Bone marrow (tissue), 2 donors: ENCODE measurements at regions not wholly inside any gene's neighbourhood (a gene's known extent, or its start where the extent isn't known, plus 50 kb on each side); places are given as distances from the start of the nearest gene placed in this dataset.

Source experiments
- DNase-seq, 2 donors: peaks; one replicate each; lab custom pipeline; 2025; lab: John Stamatoyannopoulos, UW

DNA sequence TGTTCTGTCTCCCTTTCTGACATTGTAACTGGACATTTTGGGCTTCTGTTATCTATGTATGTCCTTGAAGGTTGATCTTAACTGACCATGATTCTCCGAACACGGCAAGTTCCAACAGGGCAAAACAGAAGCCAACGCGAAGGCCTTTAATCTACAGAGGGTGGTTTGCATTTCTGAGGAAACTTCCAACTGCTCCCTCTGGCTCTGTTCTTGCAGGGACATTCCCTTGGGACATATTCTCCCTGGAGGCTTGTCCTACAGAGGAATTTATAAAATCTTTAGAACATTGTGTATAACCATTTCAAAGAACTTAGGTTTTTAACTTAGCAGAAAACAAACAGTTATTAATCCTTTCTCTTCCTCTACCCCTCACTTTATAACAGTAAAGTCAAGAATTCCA lies 189.0 kb upstream of the CDYL start:
- DNase-seq: no peak

DNA sequence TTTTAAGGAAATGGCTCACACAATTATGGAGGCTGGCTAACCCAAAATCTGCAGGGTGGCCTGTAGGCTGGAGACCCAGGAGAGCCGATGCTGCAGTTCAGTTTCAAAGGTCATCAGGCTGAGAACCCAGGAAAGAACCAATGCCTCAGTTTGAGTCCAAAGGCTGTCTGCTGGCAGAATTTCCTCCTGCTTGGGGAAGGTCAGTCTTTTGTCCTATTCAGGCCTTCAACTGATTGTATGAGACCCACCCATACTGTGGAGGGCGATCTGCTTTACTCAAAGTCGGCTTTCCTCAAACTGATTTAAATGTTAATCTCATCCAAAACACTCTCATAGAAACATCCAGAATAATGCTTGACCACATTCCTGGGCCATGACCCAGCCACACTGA lies 189.7 kb upstream of the CDYL start:
- DNase-seq: no peak

DNA sequence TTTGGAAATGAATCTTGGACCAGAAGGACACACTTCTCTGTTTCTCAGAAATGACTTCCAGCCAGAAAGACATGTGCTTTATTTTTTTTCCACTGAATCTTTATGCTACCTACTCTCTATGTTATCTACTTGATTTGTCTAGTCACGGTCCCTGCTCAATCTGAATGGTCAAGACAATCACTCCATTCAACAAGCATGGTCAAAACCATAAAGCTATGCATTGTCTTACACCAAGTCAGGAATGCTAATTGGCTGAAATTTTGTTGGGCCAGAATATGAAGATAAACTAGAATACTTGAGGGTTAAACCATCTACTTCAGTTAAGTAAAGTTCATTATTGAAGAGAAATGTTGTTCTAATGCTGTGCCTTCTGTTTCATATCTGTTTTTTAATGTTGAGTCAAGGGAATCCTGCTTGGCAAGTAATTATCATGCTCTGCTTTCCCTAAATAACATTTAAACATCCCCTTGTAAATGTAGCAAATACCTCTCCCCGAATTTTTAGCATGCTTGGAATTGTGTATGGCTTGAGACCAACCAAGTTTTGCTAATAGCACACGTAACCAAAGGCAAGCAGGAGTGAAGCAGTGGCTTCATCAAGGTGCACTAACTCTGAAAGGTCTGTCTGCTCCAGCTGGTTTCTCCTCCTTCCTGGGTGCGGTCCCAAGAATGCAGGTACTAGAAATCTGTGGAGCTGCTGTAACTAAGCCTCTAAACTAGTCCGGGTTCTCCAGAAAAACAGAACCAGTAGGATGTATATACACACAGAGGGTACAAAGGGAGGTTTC lies 190.3 kb upstream of the CDYL start:
- DNase-seq: no peak

DNA sequence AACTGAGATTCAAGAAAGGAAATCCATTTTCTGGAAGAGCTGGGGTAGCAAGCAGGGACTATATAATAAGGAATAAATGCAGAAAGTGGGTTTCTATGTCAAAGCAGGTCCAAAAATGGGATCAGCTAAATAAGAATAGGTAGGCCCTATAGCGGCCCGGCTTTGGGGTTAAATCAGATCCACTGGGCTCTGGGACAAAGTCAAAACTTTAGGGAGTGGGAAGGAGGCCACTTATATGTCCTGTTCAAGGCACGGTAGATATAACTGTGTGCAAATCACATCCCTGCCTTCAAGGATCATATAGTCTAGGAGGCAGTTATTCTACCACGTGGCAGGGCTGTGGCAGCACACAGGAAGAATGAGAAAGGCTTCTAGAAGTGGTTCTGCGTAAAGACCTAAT lies 191.4 kb upstream of the CDYL start:
- DNase-seq: no peak

DNA sequence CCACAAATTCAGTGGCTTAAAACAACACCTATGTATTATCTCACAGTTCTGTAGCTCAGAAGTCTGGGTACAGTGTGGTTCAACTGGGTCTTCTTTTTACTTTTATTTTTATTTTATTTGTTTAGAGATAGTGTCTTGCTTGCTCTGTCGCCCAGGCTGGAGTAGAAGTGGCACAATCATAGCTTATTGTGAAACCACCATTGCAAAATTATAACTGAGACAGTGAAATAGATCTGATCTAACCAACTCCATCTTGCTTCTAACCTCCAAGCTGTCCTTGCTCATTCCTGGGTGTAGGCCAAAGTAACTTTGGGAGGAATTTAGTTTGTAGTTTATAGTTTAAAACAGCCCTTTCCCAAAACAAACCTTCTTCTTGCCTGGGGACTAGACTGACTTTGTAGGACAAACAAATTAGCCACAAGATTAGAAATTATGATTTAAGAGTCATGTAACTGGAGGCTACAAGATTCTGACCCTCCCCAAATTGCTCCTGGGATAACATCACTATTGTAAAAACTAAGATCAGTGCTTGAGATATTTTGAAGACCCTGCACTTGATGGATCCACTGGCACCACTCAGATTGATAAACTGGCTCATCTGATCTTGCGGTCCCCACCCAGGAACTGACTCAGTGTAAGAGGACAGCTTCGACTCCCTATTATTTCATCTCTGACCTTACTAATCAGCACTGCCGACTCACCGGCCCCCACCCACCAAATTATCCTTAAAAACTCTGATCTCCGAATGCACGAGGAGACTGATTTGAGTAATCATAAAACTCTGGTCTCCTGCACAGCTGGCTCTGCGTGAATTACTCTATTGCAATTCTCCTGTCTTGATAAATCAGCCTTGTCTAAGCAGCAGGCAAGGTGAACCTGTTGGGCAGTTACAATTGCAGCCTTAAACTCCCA lies 193.4 kb upstream of the CDYL start:
- DNase-seq: no peak

DNA sequence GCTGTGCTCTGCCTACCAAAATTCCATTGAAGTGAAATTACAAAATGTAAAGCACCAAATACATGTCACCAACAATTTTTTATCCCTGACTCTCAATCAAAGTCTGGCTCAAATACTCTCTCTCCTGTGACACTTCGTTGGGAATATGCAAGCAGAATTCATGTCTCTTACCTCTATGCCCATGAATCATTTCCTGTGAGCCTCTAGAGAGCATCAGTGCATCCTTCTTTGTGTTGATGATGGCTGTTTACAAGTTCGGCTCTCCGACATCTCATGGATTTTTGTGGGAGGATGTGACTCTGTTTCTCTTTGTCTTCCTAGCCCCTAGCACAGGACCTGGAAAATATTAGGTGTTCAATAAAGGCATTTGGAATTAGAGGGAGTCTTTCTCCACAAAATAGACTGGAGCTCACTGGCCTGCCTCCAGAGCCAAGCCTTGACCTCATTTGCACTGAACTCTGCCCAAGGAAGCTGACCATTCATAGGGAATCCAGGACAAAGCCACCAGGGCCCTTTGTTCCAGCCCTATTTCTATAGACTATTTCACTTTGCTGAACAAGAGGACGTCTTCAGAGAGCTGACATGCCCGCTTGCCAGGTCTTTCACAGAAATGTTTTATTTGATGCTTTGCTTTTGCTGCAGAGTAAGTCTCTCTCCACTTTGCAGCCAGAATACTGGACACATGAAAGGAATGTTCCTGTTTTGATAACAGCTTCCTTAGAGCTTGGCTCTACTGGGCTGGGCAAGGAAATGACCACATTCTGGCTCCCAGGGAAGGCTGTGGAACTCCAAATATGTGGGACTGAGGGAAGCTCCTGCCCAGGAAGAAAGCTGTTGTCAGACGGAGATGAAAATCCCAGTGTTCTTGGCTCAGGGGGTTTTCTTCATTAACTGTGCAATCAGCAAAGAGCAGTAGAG lies 194.5 kb upstream of the CDYL start:
- no peak for DNase-seq

DNA sequence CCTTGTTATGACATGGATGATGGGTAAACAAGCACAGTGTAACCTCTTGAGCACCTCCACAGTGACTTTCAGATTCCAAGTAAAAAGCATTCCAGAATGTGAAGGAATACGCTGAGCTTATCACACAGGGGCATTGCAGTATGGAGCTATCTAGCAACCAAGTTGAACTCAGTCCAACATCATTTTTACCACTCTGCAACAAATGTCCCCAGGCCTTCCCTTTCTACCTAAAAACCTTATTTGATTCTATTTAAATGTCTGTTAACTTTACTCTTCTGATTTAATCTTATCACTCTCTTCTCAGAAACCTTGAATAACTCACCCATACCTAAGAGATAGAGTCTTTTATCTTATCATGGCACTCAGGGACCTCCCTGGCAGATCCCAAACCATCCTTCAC lies 195.8 kb upstream of the CDYL start:
- DNase-seq: no peak

DNA sequence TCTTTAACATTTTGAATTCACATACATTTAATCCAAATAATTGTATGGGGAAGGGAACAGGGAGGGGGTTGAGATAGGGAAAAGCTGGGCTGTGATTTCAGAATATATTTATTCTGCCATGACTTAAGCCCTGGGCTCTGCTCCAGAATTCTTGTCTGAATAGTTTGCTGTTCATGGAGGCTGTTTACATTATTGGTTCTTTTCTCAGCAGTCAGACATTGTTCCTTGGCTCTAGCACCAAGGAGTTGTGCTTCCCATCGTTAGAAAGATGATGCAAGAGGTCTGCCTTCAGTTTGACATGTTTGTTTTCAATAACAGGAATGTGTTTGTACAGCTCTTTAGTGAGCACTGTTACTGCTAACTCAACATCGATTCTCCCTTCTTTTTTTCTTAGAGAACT lies 198.8 kb upstream of the CDYL start:
- no peak for DNase-seq

DNA sequence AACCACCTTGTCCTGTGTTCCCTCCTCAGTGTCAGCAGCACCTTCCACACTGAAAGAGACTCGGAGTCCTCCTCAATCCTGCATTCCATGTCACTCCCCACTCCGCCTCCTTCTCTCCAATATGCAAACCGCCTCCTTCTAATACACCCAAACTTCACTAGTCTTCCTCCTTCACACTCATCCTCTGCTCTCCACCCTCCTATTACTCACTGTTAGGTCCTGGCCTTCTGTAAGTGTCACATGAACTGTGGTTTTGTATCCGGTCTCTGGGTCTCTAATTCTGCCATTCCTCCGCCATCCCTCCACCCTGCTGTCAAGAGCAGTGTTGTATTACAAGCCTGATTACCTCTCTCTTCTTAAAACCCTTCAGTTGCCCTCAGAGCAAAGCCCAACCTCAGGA lies 200.5 kb upstream of the CDYL start:
- no peak for DNase-seq

DNA sequence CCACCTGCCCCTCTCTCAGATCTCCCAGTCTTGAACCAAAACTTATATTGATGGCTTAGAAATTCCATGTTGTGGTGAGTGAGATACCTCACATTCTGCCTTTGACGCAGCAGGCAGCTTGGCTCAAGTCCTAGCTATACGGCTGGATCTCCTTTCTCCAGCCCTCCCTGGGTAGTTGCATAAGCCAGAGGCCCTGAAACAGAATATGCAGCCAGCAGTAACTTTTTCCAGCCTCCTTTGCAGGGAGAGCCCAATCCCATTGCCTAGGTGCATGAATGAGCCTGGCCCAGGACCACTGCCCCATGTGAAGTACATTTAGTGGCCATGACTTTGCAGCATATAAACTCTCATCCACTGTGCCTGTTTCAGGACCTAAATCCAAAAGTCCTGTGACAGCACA lies 202.2 kb upstream of the CDYL start:
- no peak for DNase-seq

DNA sequence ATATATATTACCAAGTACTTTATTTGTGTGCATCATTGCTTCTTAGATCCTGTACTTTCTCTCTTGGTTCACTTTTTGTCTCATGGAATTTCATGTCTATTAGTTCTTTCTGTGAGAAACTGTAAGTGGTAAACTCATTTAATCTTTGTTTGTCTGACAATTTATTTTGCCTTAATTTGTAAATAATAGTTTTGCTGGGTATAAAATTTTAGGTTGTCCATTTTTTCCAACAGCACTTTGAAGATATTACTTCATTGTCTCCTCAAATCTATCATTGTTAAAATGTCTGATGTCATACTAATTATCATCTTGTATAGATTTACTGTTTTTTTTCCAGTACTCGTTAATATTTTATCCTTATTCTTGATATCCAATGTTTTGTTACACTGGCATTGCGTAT lies 205.2 kb upstream of the CDYL start:
- no peak for DNase-seq

DNA sequence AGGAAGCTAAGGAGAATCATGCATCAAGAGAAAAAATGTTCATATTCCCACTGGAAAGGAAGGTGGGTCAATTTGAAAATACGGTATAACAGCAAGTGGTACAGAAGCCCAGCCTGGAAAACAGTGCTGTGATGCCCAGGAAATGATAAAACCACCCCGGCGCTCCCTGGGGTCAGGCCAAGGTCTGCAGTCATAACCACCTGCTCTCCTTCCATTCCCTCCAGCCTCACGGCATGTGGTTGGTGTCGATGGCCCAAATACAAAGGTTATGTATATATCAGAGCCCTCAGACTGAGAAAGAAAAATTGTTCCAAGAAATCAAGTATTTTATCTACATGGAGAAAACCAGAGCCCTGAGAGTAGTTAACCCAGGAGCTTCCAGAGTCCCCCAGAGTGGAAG lies 208.1 kb upstream of the CDYL start:
- DNase-seq: no peak

DNA sequence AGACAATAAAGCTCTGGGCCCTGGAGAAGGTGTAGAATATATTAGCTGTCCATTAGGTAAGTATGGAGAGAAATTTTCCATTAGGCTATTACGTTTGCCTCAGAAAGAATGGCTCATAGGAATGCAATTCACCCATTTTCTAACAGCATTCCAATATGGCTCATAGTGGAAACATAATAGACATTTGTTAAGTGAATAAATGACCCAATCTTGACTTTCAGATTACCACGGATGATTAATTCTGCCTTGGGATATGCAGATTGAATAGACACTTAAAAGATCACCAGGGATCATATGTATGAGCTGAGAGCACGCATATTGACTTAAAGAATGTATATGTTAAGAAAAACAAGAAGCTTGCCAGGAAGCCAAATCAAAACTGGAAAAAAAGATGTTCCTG lies 209.1 kb upstream of the CDYL start:
- DNase-seq: no peak

DNA sequence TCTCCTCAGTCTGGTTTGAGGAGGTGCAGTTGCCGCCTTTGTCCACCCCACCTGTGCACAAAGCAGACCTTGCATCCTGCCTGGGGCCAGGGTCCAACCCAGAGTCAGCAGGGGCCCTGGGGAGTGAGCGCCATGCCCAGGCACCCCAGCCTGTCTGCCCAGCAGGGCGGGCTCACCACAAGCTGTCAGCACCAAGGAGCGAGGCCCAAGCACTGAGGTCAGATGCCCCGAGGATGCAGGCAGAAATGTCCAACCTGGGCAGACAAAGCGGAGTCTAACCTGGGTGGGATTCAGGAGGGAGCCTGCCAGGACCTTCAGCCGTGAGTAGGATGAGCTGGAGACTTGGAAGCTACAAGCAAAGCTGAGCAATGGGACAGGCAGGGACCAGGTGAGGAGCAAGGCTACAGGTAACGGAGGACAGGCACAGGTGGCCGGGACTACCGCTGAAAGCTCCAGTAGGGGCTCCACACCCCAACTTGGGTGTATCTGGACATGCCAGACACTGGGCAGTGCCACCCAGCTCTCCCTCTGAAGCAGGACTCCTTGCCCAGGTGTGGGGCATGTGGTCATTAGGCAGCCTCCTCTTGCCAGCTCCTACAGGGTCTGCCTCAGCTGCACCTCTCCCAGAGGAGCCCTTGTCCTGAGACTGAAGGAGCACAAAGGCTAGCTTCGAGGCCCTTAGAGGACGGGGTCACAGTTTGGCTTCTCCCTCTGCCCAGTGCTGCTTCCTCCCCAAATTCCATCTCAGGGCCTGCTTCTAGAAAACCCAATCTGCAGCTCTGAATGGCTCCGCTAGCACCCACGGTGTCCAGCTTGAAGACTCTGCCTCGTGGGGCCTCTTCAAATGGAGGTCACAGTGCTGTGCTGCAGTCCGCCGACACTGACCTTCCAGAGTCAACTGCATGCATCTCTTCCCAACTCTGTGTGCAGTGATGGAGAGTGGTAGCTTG lies 210.6 kb upstream of the CDYL start:
- no peak for DNase-seq

DNA sequence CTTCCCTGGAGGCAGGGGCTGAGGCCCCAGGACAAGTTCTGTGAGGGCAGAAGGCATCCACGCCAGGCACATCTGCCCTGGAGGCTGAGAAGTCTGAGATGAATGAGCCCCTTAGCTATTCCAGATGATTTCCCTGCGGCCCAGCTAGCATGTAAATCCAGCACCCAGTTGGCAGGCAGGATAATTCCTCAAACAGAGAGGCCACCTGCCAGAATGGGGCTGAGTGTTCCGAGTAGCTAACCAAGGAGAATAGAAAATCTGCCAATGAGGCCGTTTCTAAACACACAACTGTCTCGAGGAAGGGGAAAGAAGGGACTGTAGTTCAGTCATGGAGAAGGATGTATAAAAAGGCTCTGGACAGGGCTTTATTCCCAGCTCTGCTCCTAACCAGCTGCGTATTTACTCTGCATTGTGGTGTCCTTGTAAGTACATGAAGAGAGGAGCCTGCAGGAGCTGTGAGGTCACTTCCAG lies 211.4 kb upstream of the CDYL start:
- no peak for DNase-seq

DNA sequence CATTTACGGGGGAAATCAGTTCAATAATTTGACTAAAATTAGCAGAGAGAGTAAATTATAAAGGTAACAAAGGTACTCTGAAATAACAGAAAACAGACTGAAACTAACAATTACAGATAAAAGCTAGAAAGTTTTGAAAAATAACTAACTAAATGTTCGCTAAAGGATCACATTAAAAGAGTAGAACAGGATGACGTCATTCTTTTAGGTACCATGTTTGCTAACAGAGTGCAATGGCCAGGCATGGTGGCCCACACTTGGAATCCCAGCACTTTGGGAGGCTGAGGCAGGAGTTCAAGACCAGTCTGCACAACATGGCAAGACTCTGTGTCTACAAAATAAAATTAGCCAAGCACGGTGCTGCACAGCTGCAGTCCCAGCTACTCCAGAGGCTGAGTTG lies 212.3 kb upstream of the CDYL start:
- no peak for DNase-seq

DNA sequence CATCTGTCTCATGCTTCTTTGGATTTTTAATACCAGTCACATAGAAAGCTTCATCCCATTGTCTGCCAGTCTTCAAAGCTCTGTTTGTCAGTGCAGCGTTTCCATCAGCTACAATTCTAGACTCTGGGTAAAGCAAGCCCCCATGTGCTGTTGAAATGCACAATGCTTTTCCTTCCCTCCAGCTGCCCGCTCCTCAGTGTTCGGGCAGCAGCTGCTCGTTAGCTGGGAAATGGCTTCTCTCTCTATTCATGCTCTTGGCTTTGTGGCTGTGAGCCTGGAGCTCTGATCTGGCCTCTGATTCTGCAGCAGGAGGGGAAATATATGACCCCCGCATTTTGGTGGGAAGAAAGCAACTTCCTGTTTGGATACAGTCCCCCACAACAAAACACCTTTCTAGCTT lies 213.0 kb upstream of the CDYL start:
- DNase-seq: no peak

DNA sequence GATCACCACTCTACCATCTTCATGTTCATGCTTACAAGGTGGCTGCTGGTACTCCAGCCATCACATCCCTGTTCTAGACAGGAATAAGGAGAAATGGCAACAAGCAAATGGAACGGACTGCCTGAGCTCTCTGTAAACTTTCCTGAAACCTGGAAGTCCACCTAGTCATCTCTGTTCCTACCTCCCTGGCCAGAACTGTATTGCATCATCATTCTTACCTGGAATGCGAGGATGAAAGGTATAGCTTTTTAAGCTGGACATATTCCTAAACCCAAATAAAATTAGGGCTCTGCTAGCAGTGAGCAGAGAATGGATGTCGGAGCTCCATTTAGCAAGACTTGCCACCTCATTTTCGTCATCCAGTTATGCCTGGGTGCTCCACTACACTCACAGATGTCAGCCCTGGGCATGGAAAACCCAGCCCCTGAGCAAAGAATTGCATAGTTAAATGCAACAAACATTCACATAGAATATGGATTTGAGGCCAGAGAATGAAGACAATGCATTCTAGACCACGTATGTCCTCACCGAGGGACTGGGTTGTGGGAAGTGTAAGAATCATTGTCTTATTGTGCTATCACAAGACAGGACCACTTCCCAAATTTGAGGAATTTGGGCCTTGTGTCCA lies 214.3 kb upstream of the CDYL start:
- no peak for DNase-seq

DNA sequence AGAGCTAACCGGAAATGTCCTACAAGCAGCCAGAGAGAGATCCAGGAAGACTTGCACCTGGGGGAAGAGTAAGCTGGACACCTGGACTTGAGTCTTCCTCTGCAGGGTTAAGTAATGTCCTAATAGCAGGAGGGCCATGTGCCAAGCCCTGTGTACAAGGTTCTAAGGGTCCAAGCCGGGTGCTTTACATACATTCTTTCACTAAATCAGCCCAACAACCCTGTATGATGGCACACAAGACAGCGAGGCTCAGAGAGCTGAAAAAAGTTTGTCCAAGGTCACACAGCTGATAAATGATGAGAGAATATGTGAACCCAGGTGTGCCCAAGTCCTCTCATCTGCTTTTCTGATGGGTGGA lies 215.1 kb upstream of the CDYL start:
- no peak for DNase-seq

DNA sequence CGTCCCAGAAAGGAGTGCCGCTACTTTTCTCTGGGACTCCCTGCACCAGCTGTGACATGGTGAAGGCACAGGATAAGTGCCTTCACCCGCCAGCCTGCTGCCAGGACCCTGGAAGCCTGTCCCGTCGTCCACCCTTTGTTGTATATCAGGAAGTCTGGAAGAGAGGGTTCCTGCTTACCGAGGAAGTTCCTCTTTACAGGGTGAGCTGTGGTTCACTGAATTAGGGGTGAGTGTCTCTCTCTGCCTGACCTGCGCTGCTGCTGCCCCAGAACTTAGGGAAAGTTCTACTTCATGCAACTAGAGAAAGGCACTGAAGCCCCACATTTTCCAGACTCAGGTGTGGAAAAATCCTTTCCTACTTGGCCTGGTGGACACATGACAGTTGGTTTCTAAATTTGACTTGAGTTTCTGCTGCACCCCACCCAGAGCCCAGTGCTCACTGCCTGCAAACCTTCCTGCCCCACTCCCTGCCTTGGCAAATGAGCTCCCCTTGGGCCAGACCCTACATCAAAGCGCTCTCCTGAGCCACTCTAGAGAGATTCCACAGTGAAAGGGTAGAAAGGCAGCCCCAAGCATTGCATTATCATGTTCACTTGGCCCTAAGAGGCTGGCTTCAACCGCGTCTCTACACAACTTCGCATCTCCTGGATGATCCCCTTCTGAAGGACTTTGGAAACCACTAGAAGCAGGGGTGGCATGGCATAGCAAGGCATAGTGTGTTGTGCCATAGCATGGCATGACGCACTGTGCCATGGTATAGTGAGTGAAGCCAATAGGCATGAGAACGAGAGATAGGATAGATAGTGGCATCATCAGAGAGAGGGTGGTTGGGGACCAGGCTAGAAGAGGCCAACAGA lies 215.8 kb upstream of the CDYL start:
- DNase-seq: no peak
